ENCODE measurements at regions not wholly inside any gene's neighbourhood (a gene's known extent, or its start where the extent isn't known, plus 50 kb on each side); places are given as distances from the start of the nearest gene placed in this dataset.

GRCh38 chr10:93177511-93177910, 103.8 kb downstream of the CYP26A1 start:
- DNase-seq (ENCODE audit: low read depth in 4 of 4, low spot score in 1 of 4) = no peak

- no peak for DNase-seq (ENCODE audit: low read depth in 4 of 4, low spot score in 1 of 4)
These were observed 104.5 kb downstream of the CYP26A1 start for GRCh38 chr10:93178226-93178625.

GRCh38 chr10:93180482-93180931, 106.8 kb downstream of the CYP26A1 start:
- DNase-seq (ENCODE audit: low read depth in 4 of 4, low spot score in 1 of 4) = no peak

- no peak for DNase-seq (ENCODE audit: low read depth in 4 of 4, low spot score in 1 of 4)
These were observed 107.8 kb downstream of the CYP26A1 start for GRCh38 chr10:93181271-93182048.

GRCh38 chr10:93182049-93182327, 108.3 kb downstream of the CYP26A1 start:
- DNase-seq (ENCODE audit: low read depth in 4 of 4, low spot score in 1 of 4) = no peak

- DNase-seq (ENCODE audit: low read depth in 4 of 4, low spot score in 1 of 4) = no peak
These were observed 109.1 kb downstream of the CYP26A1 start for GRCh38 chr10:93182790-93183189.

GRCh38 chr10:93186653-93187052, 113.0 kb downstream of the CYP26A1 start:
- DNase-seq (ENCODE audit: low read depth in 4 of 4, low spot score in 1 of 4) = no peak

GRCh38 chr10:93189944-93190343, 116.3 kb downstream of the CYP26A1 start:
- no peak for DNase-seq (ENCODE audit: low read depth in 4 of 4, low spot score in 1 of 4)

- no peak for DNase-seq (ENCODE audit: low read depth in 4 of 4, low spot score in 1 of 4)
These were observed 116.7 kb downstream of the CYP26A1 start for GRCh38 chr10:93190372-93190771.

- no peak for DNase-seq (ENCODE audit: low read depth in 4 of 4, low spot score in 1 of 4)
These were observed 120.2 kb downstream of the CYP26A1 start for GRCh38 chr10:93193906-93194305.

- no peak for DNase-seq (ENCODE audit: low read depth in 4 of 4, low spot score in 1 of 4)
These were observed 124.9 kb downstream of the CYP26A1 start for GRCh38 chr10:93198401-93199131.

- DNase-seq (ENCODE audit: low read depth in 4 of 4, low spot score in 1 of 4) = no peak
These were observed 125.6 kb downstream of the CYP26A1 start for GRCh38 chr10:93199191-93199751.

GRCh38 chr10:93204494-93205485, 131.1 kb downstream of the CYP26A1 start:
- DNase-seq (ENCODE audit: low read depth in 4 of 4, low spot score in 1 of 4) = no peak

GRCh38 chr10:93206652-93207051, 133.0 kb downstream of the CYP26A1 start:
- DNase-seq (ENCODE audit: low read depth in 4 of 4, low spot score in 1 of 4) = no peak

GRCh38 chr10:93208717-93209464, 135.2 kb downstream of the CYP26A1 start:
- DNase-seq (ENCODE audit: low read depth in 4 of 4, low spot score in 1 of 4) = no peak

GRCh38 chr10:93211991-93212390, 138.3 kb downstream of the CYP26A1 start:
- no peak for DNase-seq (ENCODE audit: low read depth in 4 of 4, low spot score in 1 of 4)

- no peak for DNase-seq (ENCODE audit: low read depth in 4 of 4, low spot score in 1 of 4)
These were observed 141.6 kb downstream of the CYP26A1 start for GRCh38 chr10:93215312-93215711.

GRCh38 chr10:93216341-93216985, 142.8 kb downstream of the CYP26A1 start:
- no peak for DNase-seq (ENCODE audit: low read depth in 4 of 4, low spot score in 1 of 4)

GRCh38 chr10:93218386-93218785, 144.7 kb downstream of the CYP26A1 start:
- DNase-seq (ENCODE audit: low read depth in 4 of 4, low spot score in 1 of 4) = no peak

GRCh38 chr10:93219347-93219746, 145.7 kb downstream of the CYP26A1 start:
- no peak for DNase-seq (ENCODE audit: low read depth in 4 of 4, low spot score in 1 of 4)
